ENCODE measurements at regions not wholly inside any gene's neighbourhood (a gene's known extent, or its start where the extent isn't known, plus 50 kb on each side); places are given as distances from the start of the nearest gene placed in this dataset.

DNA sequence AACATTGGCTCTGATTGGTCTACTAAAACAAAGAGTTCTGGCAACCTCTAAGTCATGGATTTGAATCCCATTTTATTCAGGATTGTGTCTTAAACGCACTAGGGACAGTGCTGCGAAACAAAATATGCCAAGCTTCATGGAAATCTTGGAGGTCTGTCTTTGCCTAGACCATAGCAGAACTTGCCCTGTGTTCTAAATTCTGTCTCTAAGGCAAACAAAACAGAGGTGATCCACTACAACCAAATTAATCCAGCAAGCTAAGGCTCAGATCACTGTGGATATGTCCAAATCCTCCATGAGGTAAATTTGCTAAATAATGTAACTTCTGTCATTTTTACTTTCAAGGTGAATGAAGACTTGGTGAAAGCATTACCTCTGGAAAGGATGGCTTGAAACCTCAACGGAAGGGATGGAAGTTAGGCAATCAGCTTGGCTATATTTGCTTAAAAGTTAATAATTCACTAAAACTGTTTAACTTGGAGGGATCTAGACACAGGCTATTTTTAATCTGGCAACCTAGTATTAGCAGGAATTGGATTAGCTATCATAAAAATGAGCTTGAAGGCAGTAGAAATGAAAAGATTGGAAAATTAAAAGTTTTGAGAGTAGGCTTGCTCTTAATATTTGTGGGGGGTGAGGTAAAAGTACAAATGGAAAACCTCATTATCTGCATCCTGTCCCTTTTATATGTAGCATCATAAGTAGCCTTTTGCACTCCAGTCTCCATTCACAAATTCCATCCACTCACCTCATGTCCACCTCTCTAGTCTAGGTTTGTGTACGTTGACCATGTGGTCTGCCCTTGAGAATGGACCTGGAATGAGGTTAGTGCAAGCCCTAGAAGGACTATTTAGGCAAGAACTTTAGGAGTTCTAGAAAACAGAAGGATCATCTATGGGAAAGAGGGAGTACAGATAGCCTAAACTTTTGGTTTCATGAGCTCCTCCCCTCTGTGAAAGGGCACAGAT is 176.2 kb downstream of the SMC2 start:
- H3K4me1 ChIP-seq, result no peaks in the 10 kb centered on the region
- no peaks in the 10 kb centered on the region for H3K36me3 ChIP-seq
- in situ Hi-C loops (cut with MboI; ENCODE audit: low sequenced_read_pairs in 4 of 4), result loop anchor here in 1 of 4 donors (10.0 kb wide), 1 partner anchor 55 kb away; no protein-coding TSS in a partner anchor
- H3K27ac ChIP-seq, result no peak overlapping the region
- ATAC-seq (no peak), DNase-seq (no peak)
- no peak overlapping the region for H3K4me3 ChIP-seq
- H3K9me3 ChIP-seq, result no peaks in the 10 kb centered on the region
- intact Hi-C loops (cut with DNase I; ENCODE audit: low total_unique reads), result no loop called here
- no peaks in the 10 kb centered on the region for H3K27me3 ChIP-seq
- TF ChIP-seq POLR2A (IDR thresholded peaks at IDR 0.05) (no peak), CTCF (IDR thresholded peaks at IDR 0.05 in 4 of 5, conservative IDR thresholded peaks at IDR 0.05 in 1 of 5) (no peak)

GRCh38 chr9:104276709-104277245 is 182.7 kb downstream of the SMC2 start:
- ATAC-seq (no peak), DNase-seq (no peak)
- TF ChIP-seq POLR2A (IDR thresholded peaks at IDR 0.05) (no peak), CTCF (IDR thresholded peaks at IDR 0.05 in 4 of 5, conservative IDR thresholded peaks at IDR 0.05 in 1 of 5) (no peak)
- intact Hi-C loops (cut with DNase I; ENCODE audit: low total_unique reads) (no loop called here), in situ Hi-C loops (cut with MboI; ENCODE audit: low sequenced_read_pairs in 4 of 4) (loop anchor here in 1 of 4 donors (10.0 kb wide), 1 partner anchor 62 kb away; no protein-coding TSS in a partner anchor)
- Histone ChIP-seq H3K9me3 (no peaks in the 10 kb centered on the region), H3K4me3 (no peak overlapping the region), H3K27ac (no peak overlapping the region), H3K27me3 (no peaks in the 10 kb centered on the region), H3K4me1 (no peaks in the 10 kb centered on the region), H3K36me3 (no peaks in the 10 kb centered on the region)

GRCh38 chr9:104278929-104279496 is 184.9 kb downstream of the SMC2 start:
- H3K9me3 ChIP-seq, result no peaks in the 10 kb centered on the region
- H3K4me3 ChIP-seq, result no peak overlapping the region
- in situ Hi-C loops (cut with MboI; ENCODE audit: low sequenced_read_pairs in 4 of 4), result loop anchor here in 1 of 4 donors (10.0 kb wide), 1 partner anchor 64 kb away; no protein-coding TSS in a partner anchor
- H3K27me3 ChIP-seq, result no peaks in the 10 kb centered on the region
- no peak for DNase-seq
- H3K36me3 ChIP-seq, result no peaks in the 10 kb centered on the region
- TF ChIP-seq CTCF (IDR thresholded peaks at IDR 0.05 in 4 of 5, conservative IDR thresholded peaks at IDR 0.05 in 1 of 5), result no peak
- TF ChIP-seq POLR2A (IDR thresholded peaks at IDR 0.05), result no peak
- H3K4me1 ChIP-seq, result no peaks in the 10 kb centered on the region
- ATAC-seq, result no peak
- intact Hi-C loops (cut with DNase I; ENCODE audit: low total_unique reads), result no loop called here
- H3K27ac ChIP-seq, result no peak overlapping the region

GRCh38 chr9:104279535-104280177 is 185.5 kb downstream of the SMC2 start:
- TF ChIP-seq CTCF (IDR thresholded peaks at IDR 0.05 in 4 of 5, conservative IDR thresholded peaks at IDR 0.05 in 1 of 5) (no peak), POLR2A (IDR thresholded peaks at IDR 0.05) (no peak)
- DNase-seq, result no peak
- H3K4me1 ChIP-seq, result no peaks in the 10 kb centered on the region
- H3K4me3 ChIP-seq, result no peak overlapping the region
- H3K27ac ChIP-seq, result no peak overlapping the region
- intact Hi-C loops (cut with DNase I; ENCODE audit: low total_unique reads) (no loop called here), in situ Hi-C loops (cut with MboI; ENCODE audit: low sequenced_read_pairs in 4 of 4) (loop anchor here in 1 of 4 donors (10.0 kb wide), 1 partner anchor 65 kb away; no protein-coding TSS in a partner anchor)
- H3K36me3 ChIP-seq, result no peaks in the 10 kb centered on the region
- H3K9me3 ChIP-seq, result no peaks in the 10 kb centered on the region
- no peak for ATAC-seq
- no peaks in the 10 kb centered on the region for H3K27me3 ChIP-seq
